H1 (cell line): ENCODE measurements at regions not wholly inside any gene's neighbourhood (a gene's known extent, or its start where the extent isn't known, plus 50 kb on each side); places are given as distances from the start of the nearest gene placed in this dataset.
A peak's percentile ranks its signal among the peaks of the same experiment; 100 is the strongest.

Experiments used
- CTCF ChIA-PET: fragments of 300-600 bp; sonication (Branson Sonifier 250); formaldehyde crosslinking; loops from one replicate; lab custom pipeline; 2021; ENCODE audit not compliant: partially characterized antibody; lab: Charles Lee
- POLR2A ChIA-PET: fragments of 300-600 bp; sonication (Branson Sonifier 250); formaldehyde crosslinking; loops from one replicate; lab custom pipeline; 2021; ENCODE audit warnings: inconsistent platforms; ENCODE audit not compliant: partially characterized antibody; lab: Charles Lee
- DNase-seq, 2 experiments: peaks; one replicate each; pipeline versions ENCODE4 v3.0.0 to v3.0.0-alpha.2; 2010 to 2022; ENCODE audit warnings: low spot score in 2 of 2, low read depth in 1 of 2, mixed read lengths in 1 of 2
- FAIRE-seq: peaks from 2 replicates; lab custom pipeline; 2011; peaks lifted over from hg19 to GRCh38; lab: Jason Lieb, UNC
- H2AFZ ChIP-seq: 2 replicates; pipeline ENCODE4 v1.8.1; 2012; ENCODE audit warnings: low read length, inconsistent platforms
- H2AK5ac ChIP-seq: 2 replicates; pipeline ENCODE4 v1.6.1; 2013; ENCODE audit warnings: low read depth, low read length
- H2BK120ac ChIP-seq: replicated peaks from 2 replicates; pipeline ENCODE3; 2013; ENCODE audit warnings: low read depth, low read length, inconsistent platforms
- H2BK12ac ChIP-seq: 2 replicates; pipeline ENCODE4 v1.6.1; 2013; ENCODE audit warnings: low read depth, low read length
- H2BK15ac ChIP-seq: 2 replicates; pipeline ENCODE4 v1.6.1; 2013; ENCODE audit warnings: low read length
- H2BK20ac ChIP-seq: 2 replicates; pipeline ENCODE4 v1.6.1; 2013; ENCODE audit warnings: low read length
- H2BK5ac ChIP-seq: 2 replicates; pipeline ENCODE4 v1.6.1; 2013; ENCODE audit warnings: low read depth, low read length
- H3K14ac ChIP-seq: 2 replicates; pipeline ENCODE4 v1.6.1; 2013; ENCODE audit warnings: inconsistent platforms; ENCODE audit not compliant: insufficient read length
- H3K18ac ChIP-seq: 2 replicates; pipeline ENCODE4 v1.6.1; 2013; ENCODE audit warnings: low read length; ENCODE audit errors: extremely low read depth
- H3K23ac ChIP-seq: 2 replicates; pipeline ENCODE4 v1.6.1; 2013; ENCODE audit warnings: inconsistent platforms; ENCODE audit not compliant: insufficient read length
- H3K23me2 ChIP-seq: 2 replicates; pipeline ENCODE4 v1.6.1; 2013; ENCODE audit warnings: low read depth, low read length
- H3K27ac ChIP-seq: 2 replicates; pipeline ENCODE4 v1.6.1; 2011; ENCODE audit warnings: low read depth, low read length, inconsistent platforms
- H3K27me3 ChIP-seq, 4 experiments: replicated peaks in 1 of 4; 1 replicate in 1 of 4; 2 replicates in 3 of 4; pipeline versions ENCODE4 v1.6.1 to v1.8.1; 2011 to 2013; ENCODE audit warnings: low read length in 3 of 4, mild to moderate bottlenecking in 3 of 4, inconsistent platforms in 2 of 4, mixed read lengths in 2 of 4, moderate library complexity in 1 of 4; ENCODE audit not compliant: control insufficient read depth in 3 of 4, insufficient read depth in 3 of 4; ENCODE audit errors: extremely low read depth in 1 of 4
- H3K36me3 ChIP-seq, 4 experiments: 2 replicates each; pipeline versions ENCODE4 v1.6.1 to v1.8.1; 2011 to 2013; ENCODE audit warnings: mild to moderate bottlenecking in 4 of 4, low read length in 3 of 4, moderate library complexity in 2 of 4, control low read depth in 1 of 4, inconsistent platforms in 1 of 4; ENCODE audit not compliant: insufficient read depth in 4 of 4, control insufficient read depth in 2 of 4
- H3K4ac ChIP-seq: replicated peaks from 2 replicates; pipeline ENCODE3; 2013; ENCODE audit warnings: low read length, low read depth, mixed read lengths, inconsistent platforms; ENCODE audit not compliant: insufficient read length
- H3K4me1 ChIP-seq, 4 experiments: replicated peaks in 1 of 4; 1 replicate in 1 of 4; 2 replicates in 3 of 4; pipeline versions ENCODE4 v1.6.1 to v1.8.1; 2011 to 2013; ENCODE audit warnings: low read length in 3 of 4, inconsistent platforms in 2 of 4, mixed read lengths in 1 of 4; ENCODE audit not compliant: insufficient read depth in 4 of 4, control insufficient read depth in 3 of 4
- H3K4me2 ChIP-seq, 2 experiments: 2 replicates each; pipeline versions ENCODE4 v1.6.1 to v1.8.1; 2011 to 2013; ENCODE audit warnings: low read depth in 2 of 2, low read length in 2 of 2, control low read depth in 1 of 2, inconsistent platforms in 1 of 2, mild to moderate bottlenecking in 1 of 2; ENCODE audit not compliant: insufficient read depth in 1 of 2
- H3K4me3 ChIP-seq, 4 experiments: fragments of 200-600, 300-600 bp in 1 of 4; sonication (generic), shearing (Covaris generic), sonication (Bioruptor Twin) in 1 of 4; 2 replicates each; pipeline versions ENCODE4 v1.5.1 to v1.8.1; 2011 to 2016; ENCODE audit warnings: low read length in 4 of 4, low read depth in 3 of 4, control low read depth in 2 of 4, inconsistent platforms in 2 of 4, mild to moderate bottlenecking in 2 of 4, mixed read lengths in 1 of 4, moderate library complexity in 1 of 4; ENCODE audit not compliant: insufficient read depth in 2 of 4; ENCODE audit errors: extremely low read depth in 1 of 4
- H3K56ac ChIP-seq: replicated peaks from 2 replicates; pipeline ENCODE3; 2013; ENCODE audit warnings: low read depth, mild to moderate bottlenecking, mixed read lengths, low read length, inconsistent platforms; ENCODE audit not compliant: insufficient read length
- H3K79me1 ChIP-seq: 2 replicates; pipeline ENCODE4 v1.6.1; 2013; ENCODE audit warnings: low read depth, low read length, control low read depth
- H3K79me2 ChIP-seq, 2 experiments: 2 replicates each; pipeline versions ENCODE4 v1.6.1 to v1.8.1; 2012 to 2013; ENCODE audit warnings: low read length in 2 of 2, mild to moderate bottlenecking in 2 of 2, inconsistent platforms in 1 of 2; ENCODE audit not compliant: insufficient read depth in 2 of 2, control insufficient read depth in 1 of 2
- H3K9ac ChIP-seq, 4 experiments: replicated peaks in 1 of 4; 1 replicate in 1 of 4; 2 replicates in 3 of 4; pipeline versions ENCODE4 v1.6.1 to v1.8.1; 2011 to 2013; ENCODE audit warnings: low read depth in 3 of 4, low read length in 3 of 4, control low read depth in 2 of 4, mild to moderate bottlenecking in 2 of 4, moderate library complexity in 2 of 4, inconsistent platforms in 1 of 4; ENCODE audit errors: extremely low read depth in 1 of 4
- H3K9me3 ChIP-seq, 2 experiments: 2 replicates each; pipeline versions ENCODE4 v1.6.1 to v1.8.1; 2012 to 2013; ENCODE audit warnings: mild to moderate bottlenecking in 2 of 2, moderate library complexity in 2 of 2, control low read depth in 1 of 2, inconsistent platforms in 1 of 2, low read depth in 1 of 2, low read length in 1 of 2, mixed read lengths in 1 of 2; ENCODE audit not compliant: insufficient read depth in 2 of 2
- H4K20me1 ChIP-seq, 2 experiments: replicated peaks in 1 of 2; 2 replicates each; pipeline versions ENCODE3 to v1.8.1; 2011 to 2013; ENCODE audit warnings: inconsistent platforms in 2 of 2, low read length in 2 of 2, mild to moderate bottlenecking in 1 of 2; ENCODE audit not compliant: insufficient read depth in 2 of 2, control insufficient read depth in 1 of 2
- H4K5ac ChIP-seq: 2 replicates; pipeline ENCODE4 v1.6.1; 2013; ENCODE audit warnings: low read length, low read depth, mixed read lengths, inconsistent platforms; ENCODE audit not compliant: insufficient read length
- H4K8ac ChIP-seq: 2 replicates; pipeline ENCODE4 v1.8.0; 2013; ENCODE audit warnings: mild to moderate bottlenecking, moderate library complexity, low read length, inconsistent platforms; ENCODE audit not compliant: insufficient read depth; ENCODE audit errors: extremely low read depth
- H4K91ac ChIP-seq: replicated peaks from 2 replicates; pipeline ENCODE3; 2013; ENCODE audit warnings: low read length, mixed read lengths, inconsistent platforms; ENCODE audit not compliant: insufficient read length
- CBX5 ChIP-seq: fragments of 300-800, 300-1000 bp; sonication (generic); IDR thresholded peaks from 2 replicates; pipeline ENCODE4 v1.7.1; 2016; ENCODE audit warnings: antibody characterized with exemption, low read length, low read depth
- CREB1 ChIP-seq: IDR thresholded peaks from 2 replicates; pipeline ENCODE4 v1.6.1; 2012; ENCODE audit warnings: inconsistent platforms
- EZH2 ChIP-seq: fragments of 200-600 bp; sonication (generic); IDR thresholded peaks from 2 replicates; pipeline ENCODE4 v1.7.1; 2012; ENCODE audit warnings: low read depth, mild to moderate bottlenecking, moderate library complexity, low read length, inconsistent platforms; ENCODE audit not compliant: severe bottlenecking
- MAFK ChIP-seq: IDR thresholded peaks from 2 replicates; pipeline ENCODE4 v1.6.1; 2012; ENCODE audit warnings: low read depth, mild to moderate bottlenecking, improper control_type of control experiment, low read length
- POU5F1 ChIP-seq: IDR thresholded peaks from 2 replicates; pipeline ENCODE4 v1.6.1; 2011; ENCODE audit warnings: low read depth, mild to moderate bottlenecking, low read length, moderate library complexity
- RAD21 ChIP-seq, 2 experiments: IDR thresholded peaks in 1 of 2; conservative IDR thresholded peaks in 1 of 2; 2 replicates each; pipeline ENCODE4 v1.6.1; 2011; ENCODE audit warnings: low read depth in 2 of 2, low read length in 2 of 2, improper control_type of control experiment in 1 of 2, inconsistent platforms in 1 of 2, mild to moderate bottlenecking in 1 of 2, moderate library complexity in 1 of 2
- WGBS, 2 experiments: shearing (Covaris generic) in 1 of 2; methylation state at CpG; one replicate each; pipeline versions ENCODE4 v1.1.6 to v1.1.7; 2013 to 2015; ENCODE audit warnings: low lambda C conversion rate in 2 of 2, mixed read lengths in 2 of 2, inconsistent platforms in 1 of 2, low coverage in 1 of 2, missing lambda C conversion rate in 1 of 2; ENCODE audit not compliant: insufficient replicate concordance in 2 of 2, insufficient coverage in 1 of 2, insufficient read length in 1 of 2; ENCODE audit errors: extremely low coverage in 1 of 2, missing lambda C conversion rate in 1 of 2; 5-methylcytosine and 5-hydroxymethylcytosine counted together
- TF ChIP-seq, protein P1 (sequence below), 3 experiments: IDR thresholded peaks; 1 replicate in 2 of 3; 2 replicates in 1 of 3; pipeline versions ENCODE4 v1.5.1 to v1.6.1; 2011; ENCODE audit warnings: low read length in 3 of 3, mild to moderate bottlenecking in 3 of 3, inconsistent platforms in 2 of 3, low read depth in 1 of 3, moderate library complexity in 1 of 3; ENCODE audit not compliant: insufficient read depth in 1 of 3; ENCODE audit errors: control extremely low read depth in 1 of 3

DNA sequence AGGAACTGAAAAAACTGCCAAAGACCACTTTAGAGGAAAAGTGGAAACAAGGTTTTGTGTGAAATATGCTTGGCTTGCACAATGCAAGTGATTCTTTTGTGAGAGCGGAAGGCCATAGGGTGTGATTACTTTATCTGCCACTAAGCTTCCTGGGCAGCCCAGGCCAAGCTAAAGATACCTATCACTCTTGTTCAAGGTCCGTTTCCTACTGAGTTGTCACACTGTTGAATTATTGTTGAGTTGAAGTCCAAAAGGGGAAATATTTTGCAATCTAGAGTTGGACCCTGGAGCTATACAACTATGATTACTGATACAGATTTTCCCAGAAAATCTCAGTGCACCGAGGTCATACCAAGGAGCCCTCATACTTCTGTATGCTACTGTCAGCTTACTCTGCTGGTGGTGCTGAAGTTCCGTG, 72.7 kb upstream of the CTAGE1 start:
- Histone ChIP-seq H4K5ac (no peak overlapping the region), H3K9me3 (no peaks in the 10 kb centered on the region), H2AK5ac (no peak overlapping the region), H3K27me3 (no peaks in the 10 kb centered on the region), H3K18ac (no peak overlapping the region), H2BK20ac (no peak overlapping the region), H3K79me1 (no peaks in the 10 kb centered on the region), H3K4me3 (no peak overlapping the region), H3K9ac (no peak overlapping the region), H2BK12ac (no peak overlapping the region), H2BK120ac (no peak overlapping the region), H3K23me2 (no peaks in the 10 kb centered on the region), H3K4me2 (no peak overlapping the region), H3K27ac (no peak overlapping the region), H3K23ac (no peak overlapping the region), H3K4me1 (no peaks in the 10 kb centered on the region), H3K14ac (no peak overlapping the region), H2BK5ac (no peak overlapping the region), H3K36me3 (no peaks in the 10 kb centered on the region), H4K91ac (no peak overlapping the region), H3K4ac (no peak overlapping the region), H4K20me1 (no peaks in the 10 kb centered on the region), H2AFZ (peak overlapping the region; percentile 73; the same call in 1 of the 2 replicates), H4K8ac (no peak overlapping the region), H3K56ac (no peak overlapping the region), H3K79me2 (no peaks in the 10 kb centered on the region), H2BK15ac (no peak overlapping the region)
- FAIRE-seq, result no peak
- POLR2A ChIA-PET, result interaction anchor here (1.2 kb wide), 1 partner anchor 11 kb away, joined by 4 read pairs; no protein-coding TSS in a partner anchor
- TF ChIP-seq EZH2 (no peak), RAD21 (IDR thresholded peaks at IDR 0.05 in 1 of 2, conservative IDR thresholded peaks at IDR 0.05 in 1 of 2; ENCODE audit: low read depth in 2 of 2, low read length in 2 of 2) (peak; percentile 45 to 47), MAFK (0 out of 2 replicates have a peak, but pooled peaks have one; percentile 33), POU5F1 (no peak), CREB1 (no peak), CBX5 (no peak)
- TF ChIP-seq, protein P1, sequence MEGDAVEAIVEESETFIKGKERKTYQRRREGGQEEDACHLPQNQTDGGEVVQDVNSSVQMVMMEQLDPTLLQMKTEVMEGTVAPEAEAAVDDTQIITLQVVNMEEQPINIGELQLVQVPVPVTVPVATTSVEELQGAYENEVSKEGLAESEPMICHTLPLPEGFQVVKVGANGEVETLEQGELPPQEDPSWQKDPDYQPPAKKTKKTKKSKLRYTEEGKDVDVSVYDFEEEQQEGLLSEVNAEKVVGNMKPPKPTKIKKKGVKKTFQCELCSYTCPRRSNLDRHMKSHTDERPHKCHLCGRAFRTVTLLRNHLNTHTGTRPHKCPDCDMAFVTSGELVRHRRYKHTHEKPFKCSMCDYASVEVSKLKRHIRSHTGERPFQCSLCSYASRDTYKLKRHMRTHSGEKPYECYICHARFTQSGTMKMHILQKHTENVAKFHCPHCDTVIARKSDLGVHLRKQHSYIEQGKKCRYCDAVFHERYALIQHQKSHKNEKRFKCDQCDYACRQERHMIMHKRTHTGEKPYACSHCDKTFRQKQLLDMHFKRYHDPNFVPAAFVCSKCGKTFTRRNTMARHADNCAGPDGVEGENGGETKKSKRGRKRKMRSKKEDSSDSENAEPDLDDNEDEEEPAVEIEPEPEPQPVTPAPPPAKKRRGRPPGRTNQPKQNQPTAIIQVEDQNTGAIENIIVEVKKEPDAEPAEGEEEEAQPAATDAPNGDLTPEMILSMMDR (IDR thresholded peaks at IDR 0.05; ENCODE audit: control extremely low read depth in 1 of 3, insufficient read depth in 1 of 3, low read depth in 1 of 3, low read length in 3 of 3), result peak in 1 of 3 experiments; percentile 28; a peak in 2 of 4 replicates
- CTCF ChIA-PET, result interaction anchor here (0.6 to 1.7 kb wide), 9 partner anchors 9 to 72 kb away, joined by 3 to 6 read pairs (median 3); no protein-coding TSS in a partner anchor
- DNase-seq, result no peak
- WGBS, 2 experiments, result 81% methylated on average over 4 of the region's 4 CpGs; no CpG with 5 or more reads in 1 of the 2 experiments
